Brain microvascular endothelial cell (primary cell): ENCODE measurements at regions not wholly inside any gene's neighbourhood (a gene's known extent, or its start where the extent isn't known, plus 50 kb on each side); places are given as distances from the start of the nearest gene placed in this dataset.

Experiments used
- DNase-seq: peaks from one replicate; pipeline ENCODE4 v3.0.0-alpha.2; 2020
- H3K27ac ChIP-seq: fragments of 250-450 bp; sonication (Bioruptor Pico); 2 replicates; pipeline ENCODE4 v1.5.1; 2020; ENCODE audit warnings: mild to moderate bottlenecking, moderate library complexity
- H3K27me3 ChIP-seq: fragments of 250-450 bp; sonication (Bioruptor Pico); replicated peaks from 2 replicates; pipeline ENCODE4 v1.5.1; 2020; ENCODE audit warnings: mild to moderate bottlenecking
- H3K36me3 ChIP-seq: fragments of 250-450 bp; sonication (Bioruptor Pico); replicated peaks from 2 replicates; pipeline ENCODE4 v1.5.1; 2020; ENCODE audit warnings: mild to moderate bottlenecking
- H3K4me3 ChIP-seq: 2 replicates; pipeline ENCODE4 v1.5.1; 2011; ENCODE audit warnings: low read depth, mild to moderate bottlenecking, control low read depth, low read length, moderate library complexity
- CTCF ChIP-seq: IDR thresholded peaks from 2 replicates; pipeline ENCODE4 v1.5.1; 2011; ENCODE audit warnings: low read depth, mild to moderate bottlenecking, moderate library complexity, low read length, control low read depth, inconsistent platforms; ENCODE audit errors: missing control alignments
- in situ Hi-C: cut with HindIII; loops from 2 replicates; pipeline ENCODE4 v1.10.0; 2017; ENCODE audit warnings: low sequenced_read_pairs, low pct_ligation_motif_present

DNA sequence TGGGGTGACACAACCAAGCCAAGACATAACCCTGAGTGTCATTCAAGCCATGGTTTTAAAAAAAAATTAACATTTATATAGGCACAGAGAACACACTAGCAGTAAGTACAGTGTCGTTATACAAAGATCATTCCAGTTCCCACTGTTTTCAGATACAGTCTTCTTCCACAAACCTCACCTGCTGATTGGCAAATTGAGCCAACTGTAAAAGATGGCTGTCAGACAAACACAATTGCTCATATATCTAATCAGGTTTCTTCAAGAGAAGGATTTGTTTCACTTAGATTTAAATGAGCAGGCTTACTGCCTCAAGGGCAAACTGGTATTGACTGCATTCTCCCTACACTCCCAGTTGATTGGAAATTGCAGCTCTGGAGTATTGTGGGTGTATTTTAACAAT lies 308.9 kb downstream of the RBM26 start:
- no peak overlapping the region for H3K4me3 ChIP-seq
- no peaks in the 10 kb centered on the region for H3K36me3 ChIP-seq
- in situ Hi-C loops: no loop called here
- DNase-seq: no peak
- no peak overlapping the region for H3K27ac ChIP-seq
- TF ChIP-seq CTCF: no peak
- H3K27me3 ChIP-seq: no peaks in the 10 kb centered on the region

GRCh38 chr13:79096099-79096498 lies 310.0 kb downstream of the RBM26 start:
- no peak for TF ChIP-seq CTCF
- no peak for DNase-seq
- no peak overlapping the region for H3K27ac ChIP-seq
- no peaks in the 10 kb centered on the region for H3K36me3 ChIP-seq
- in situ Hi-C loops: no loop called here
- no peak overlapping the region for H3K4me3 ChIP-seq
- H3K27me3 ChIP-seq: no peaks in the 10 kb centered on the region

DNA sequence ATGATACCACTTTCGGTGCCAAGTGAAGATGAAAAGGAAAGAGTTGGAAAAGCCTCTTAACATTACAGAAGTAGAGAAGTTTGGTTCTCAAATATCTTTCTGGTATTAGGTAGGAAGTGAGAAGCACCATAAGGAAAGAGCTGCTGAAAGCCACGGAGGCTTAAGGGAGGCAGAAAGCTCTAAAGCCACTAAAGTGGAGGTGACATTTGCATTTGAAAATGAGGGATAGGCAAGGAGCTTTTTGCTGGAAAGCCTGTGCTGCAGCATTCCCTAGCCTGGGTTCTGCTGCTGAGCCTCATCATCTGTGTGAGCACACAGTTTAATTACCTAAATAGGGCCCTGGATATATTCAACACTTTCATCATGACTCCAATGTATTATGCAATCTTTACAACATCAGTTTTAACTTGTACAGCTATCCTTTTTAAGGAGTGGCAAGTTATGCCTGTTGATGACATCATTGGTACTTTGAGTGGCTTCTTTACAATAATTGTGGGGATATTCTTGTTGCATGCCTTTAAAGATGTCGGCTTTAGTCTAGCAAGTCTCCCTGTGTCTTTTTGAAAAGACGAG lies 315.4 kb downstream of the RBM26 start:
- H3K4me3 ChIP-seq: no peak overlapping the region
- no peak for TF ChIP-seq CTCF
- H3K27ac ChIP-seq: no peak overlapping the region
- DNase-seq: no peak
- in situ Hi-C loops: no loop called here
- H3K36me3 ChIP-seq: no peaks in the 10 kb centered on the region
- no peaks in the 10 kb centered on the region for H3K27me3 ChIP-seq

GRCh38 chr13:79084802-79085424 lies 321.1 kb downstream of the RBM26 start:
- in situ Hi-C loops: no loop called here
- no peaks in the 10 kb centered on the region for H3K27me3 ChIP-seq
- no peaks in the 10 kb centered on the region for H3K36me3 ChIP-seq
- H3K4me3 ChIP-seq: no peak overlapping the region
- TF ChIP-seq CTCF: no peak
- DNase-seq: no peak
- no peak overlapping the region for H3K27ac ChIP-seq

DNA sequence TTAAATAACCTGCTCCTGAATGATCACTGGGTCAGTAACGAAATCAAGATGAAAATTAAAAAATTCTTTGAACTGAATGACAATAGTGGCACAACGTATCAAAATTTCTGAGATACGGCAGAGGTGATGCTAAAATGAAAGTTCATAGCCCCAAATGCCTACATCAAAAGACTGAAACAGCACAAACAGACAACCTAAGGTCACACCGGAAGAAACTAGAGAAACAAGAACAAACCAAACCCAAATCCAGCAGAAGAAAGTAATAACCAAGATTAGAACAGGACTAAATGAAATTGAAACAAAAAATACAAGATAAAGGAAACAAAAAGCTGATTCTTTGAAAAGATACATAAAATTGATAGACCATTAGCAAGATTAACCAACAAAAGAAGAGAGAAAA lies 324.1 kb downstream of the RBM26 start:
- TF ChIP-seq CTCF: no peak
- Histone ChIP-seq H3K27ac (no peak overlapping the region), H3K36me3 (no peaks in the 10 kb centered on the region), H3K27me3 (no peaks in the 10 kb centered on the region), H3K4me3 (no peak overlapping the region)
- in situ Hi-C loops: no loop called here
- DNase-seq: no peak

DNA sequence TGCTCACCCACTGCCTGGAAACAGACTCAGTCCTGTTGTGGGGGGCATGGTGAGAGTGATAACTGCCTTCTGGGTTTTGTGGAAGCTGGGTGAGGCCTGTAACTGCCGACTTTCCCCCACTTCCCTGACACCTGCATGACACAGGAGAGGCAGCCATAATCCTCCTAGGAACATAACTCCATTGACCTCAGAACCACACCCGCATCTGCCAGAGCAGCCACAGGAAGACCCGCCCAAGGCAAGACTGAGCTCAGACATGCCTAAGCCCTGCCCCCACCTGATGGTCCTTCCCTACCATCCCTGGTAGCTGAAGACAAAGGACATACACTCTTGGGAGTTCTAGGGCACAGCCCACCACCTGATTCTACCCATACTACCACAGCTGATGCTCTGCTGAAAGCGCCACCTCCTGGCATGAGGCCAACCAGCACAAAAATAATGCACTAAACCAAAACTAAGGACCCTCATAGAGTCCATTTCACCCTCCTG lies 326.7 kb downstream of the RBM26 start:
- no peak overlapping the region for H3K4me3 ChIP-seq
- DNase-seq: no peak
- in situ Hi-C loops: no loop called here
- no peaks in the 10 kb centered on the region for H3K36me3 ChIP-seq
- TF ChIP-seq CTCF: no peak
- no peak overlapping the region for H3K27ac ChIP-seq
- no peaks in the 10 kb centered on the region for H3K27me3 ChIP-seq
